NCI-H2107 treated with DMSO at 0.1 percent for 48 hours (cell line): ENCODE measurements at regions not wholly inside any gene's neighbourhood (a gene's known extent, or its start where the extent isn't known, plus 50 kb on each side); places are given as distances from the start of the nearest gene placed in this dataset.

Experiments
- DNase-seq: peaks from one replicate; lab custom pipeline; 2025; ENCODE audit not compliant: unreplicated experiment; lab: John Stamatoyannopoulos, UW

DNA sequence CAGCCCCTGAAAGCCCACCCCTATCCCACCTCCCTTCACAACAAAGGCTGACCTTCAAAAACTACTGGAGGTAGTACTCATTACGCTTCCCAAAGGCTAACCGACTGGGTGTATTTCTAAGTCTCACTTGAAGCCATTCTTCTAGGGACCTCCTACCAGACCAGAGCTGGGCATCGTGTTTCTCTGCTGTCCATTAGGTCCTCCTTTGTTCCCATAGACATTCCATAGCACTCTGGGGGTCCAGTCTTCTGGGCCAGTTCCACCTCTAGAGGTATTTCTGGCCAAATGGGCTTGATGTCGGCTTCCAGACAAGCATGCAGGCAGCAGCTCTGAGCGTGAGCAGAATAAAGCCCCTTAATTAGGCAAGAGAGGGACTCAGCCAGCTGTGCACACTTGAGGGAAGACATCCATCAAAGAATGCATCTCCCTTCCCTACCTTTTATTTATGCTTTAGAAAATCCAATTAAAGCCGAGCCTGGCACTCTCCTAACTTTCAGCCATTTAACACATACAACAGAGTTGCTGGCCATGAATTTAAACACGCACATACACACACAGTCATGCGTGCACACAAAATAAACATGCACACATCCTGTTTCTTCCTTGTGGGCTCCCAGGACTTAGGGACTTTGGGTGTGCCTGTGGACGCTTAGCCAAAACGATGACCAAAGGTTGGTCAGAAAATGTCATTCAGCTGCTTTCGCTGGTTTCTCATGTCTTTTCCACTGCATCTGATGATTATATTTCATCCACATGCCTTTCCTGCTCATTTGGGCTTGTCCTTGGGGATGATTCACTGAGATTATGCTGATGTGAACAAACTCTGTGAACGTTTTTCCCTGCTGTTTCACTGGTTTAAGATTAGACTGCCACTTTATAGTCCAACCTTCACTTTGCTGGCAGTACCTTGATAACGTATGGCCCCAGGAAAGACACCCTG is 362.0 kb upstream of the NFE2L3 start:
- DNase-seq, result no peak

- no peak for DNase-seq
Measured at GRCh38 chr7:25790963-25791362, 361.0 kb upstream of the NFE2L3 start.

DNA sequence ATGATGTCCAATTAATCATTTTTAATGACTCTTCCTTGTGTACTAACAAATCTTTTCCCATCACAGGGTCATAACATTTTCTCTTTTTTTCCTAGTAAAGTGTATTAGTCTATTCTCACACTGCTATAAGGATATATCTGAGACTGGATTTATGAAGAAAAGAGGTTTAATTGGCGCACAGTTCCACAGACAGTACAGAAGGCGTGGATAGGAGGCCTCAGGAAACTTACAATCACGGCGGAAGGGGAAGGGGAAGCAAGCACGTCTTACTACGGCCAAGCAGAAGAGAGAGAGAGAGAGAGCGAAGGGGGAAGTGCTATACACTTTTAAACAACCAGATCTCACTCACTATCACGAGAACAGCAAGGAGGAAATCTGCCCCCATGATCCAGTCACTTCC is 359.4 kb upstream of the NFE2L3 start:
- DNase-seq, result no peak

DNA sequence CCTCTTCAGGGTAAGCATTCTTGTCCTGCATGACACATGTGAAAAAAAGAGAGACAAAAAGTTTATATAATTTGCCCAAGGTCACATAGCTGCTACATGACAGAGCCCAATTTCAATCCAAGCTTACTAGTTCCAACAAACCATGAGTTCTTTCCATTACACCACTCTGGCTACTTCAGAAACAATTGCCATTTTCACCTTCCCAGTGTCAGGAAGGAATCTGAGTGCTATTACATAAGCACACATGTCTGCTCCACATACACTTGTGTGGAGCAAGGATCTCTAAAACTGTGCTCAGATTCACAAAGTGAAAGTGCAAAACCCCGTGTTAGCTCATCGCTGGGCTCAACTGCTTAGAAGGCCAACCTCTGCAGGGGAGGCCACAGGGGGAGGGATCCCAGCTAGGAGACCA is 356.2 kb upstream of the NFE2L3 start:
- DNase-seq, result no peak

GRCh38 chr7:25798344-25798743 is 353.7 kb upstream of the NFE2L3 start:
- DNase-seq, result no peak

DNA sequence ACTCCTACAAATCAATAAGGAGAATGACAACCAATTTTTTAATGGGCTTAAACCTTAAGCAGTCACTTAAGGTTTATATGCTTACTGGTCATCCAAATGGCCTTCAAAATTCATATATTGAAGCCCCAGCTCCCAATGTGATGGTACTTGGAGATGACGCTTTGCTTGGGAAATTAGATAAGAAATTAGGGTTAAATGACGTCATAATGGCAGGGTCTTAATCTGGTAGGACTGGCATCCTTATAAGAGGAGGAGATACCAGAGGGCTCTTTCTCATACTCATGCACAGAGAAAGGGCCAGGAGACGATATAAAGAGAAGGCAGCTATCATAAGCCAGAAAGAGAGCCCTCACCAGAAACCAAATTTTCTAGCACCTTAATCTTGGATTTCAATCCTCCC is 350.8 kb upstream of the NFE2L3 start:
- DNase-seq, result no peak

GRCh38 chr7:25802057-25802456 is 349.9 kb upstream of the NFE2L3 start:
- DNase-seq, result no peak

DNA sequence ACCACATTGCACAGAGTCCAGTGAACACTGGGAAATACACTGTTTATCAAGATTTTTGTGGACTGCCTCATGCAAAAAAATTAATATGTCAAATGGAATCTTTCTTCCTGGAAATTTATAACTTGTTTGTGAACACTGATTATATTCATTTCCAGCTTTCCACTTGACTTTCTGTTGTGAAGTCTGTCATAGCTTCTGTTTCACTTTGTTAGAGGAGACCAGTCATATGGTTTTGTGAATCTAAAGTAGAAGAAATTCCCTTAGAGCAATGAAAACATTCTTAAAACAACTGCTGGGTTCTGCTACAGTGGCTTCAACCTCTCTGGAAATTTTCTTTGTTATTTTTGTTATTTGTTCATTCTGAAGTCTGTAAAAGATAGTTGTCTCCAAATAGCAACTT is 349.5 kb upstream of the NFE2L3 start:
- DNase-seq, result no peak

DNA sequence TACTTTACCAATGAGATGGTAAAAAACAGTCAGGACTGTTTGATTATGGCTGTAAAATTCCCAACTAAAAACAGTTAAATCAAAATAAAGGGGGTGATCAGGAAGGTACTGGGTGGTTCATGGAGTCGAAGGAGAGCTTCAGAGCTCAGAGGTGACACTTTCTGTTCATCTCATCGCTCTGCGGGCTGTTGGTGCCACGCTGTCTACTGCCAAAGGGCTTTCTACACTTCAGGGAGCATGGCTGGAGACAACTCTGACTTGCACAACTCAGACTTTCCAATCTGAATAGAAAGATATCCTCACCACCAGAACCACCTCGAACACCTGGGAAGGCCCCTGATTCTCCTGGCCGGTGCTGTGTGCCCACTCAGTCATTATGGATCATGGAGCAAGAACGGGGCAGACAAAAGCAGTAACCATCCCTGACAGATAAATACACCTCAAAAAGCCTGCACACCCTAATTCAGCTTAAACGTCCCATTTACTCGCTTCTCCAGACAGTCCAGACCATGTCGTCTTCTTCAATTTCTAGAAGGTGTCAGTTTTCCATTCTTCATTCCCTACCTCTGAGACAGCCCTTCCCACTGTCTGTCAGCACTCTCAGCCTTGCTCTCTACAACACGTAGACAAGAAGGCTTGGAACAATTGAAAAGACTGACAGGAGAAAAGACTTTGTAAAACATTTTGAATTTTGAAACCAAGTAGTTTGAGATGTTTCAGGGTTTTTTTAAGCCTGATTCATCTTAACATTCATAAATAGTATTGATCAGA is 348.7 kb upstream of the NFE2L3 start:
- no peak for DNase-seq

DNA sequence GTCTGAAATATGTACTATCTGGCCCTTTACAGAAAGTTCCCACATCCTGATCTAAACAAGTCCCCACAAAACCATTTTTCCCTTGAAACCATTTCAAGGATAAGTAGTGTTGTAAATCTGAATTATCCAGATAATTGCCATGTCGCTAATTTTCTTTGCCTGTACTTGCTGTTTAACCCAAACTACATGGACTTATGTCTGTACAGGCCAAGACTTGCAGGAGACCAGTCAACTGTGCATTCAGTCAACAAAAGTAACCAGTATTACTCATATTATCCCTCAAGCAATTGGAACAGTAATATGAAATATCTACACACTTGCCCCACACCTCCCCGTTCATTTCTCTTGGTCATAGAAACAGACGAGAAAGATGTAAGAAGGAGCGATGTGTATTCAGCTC is 347.8 kb upstream of the NFE2L3 start:
- no peak for DNase-seq

GRCh38 chr7:25805027-25805687 is 346.8 kb upstream of the NFE2L3 start:
- DNase-seq, result peak; percentile 59

DNA sequence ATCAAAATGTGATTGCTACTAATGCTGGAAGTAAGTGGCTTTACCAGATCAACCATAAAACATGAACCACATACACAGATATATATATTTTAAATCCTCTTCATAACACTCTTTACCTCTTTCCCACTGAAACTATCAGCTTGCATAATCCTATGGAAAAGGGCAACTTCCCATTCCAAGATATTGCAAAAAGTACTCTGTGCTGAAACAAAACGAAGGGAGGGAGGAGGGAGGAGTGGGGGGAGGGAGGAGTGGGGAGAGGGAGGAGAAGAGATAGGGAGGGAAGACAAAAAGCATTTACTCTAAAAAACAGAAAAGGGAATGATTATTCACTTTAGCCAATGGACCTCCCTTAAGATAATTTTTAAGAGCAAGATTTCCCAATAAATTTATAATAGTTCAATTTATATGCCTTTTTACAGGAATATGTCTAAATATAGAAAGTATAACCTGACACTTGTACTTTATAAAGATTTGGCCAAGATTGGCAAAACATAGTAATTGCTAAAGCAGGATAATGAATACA is 344.8 kb upstream of the NFE2L3 start:
- no peak for DNase-seq

DNA sequence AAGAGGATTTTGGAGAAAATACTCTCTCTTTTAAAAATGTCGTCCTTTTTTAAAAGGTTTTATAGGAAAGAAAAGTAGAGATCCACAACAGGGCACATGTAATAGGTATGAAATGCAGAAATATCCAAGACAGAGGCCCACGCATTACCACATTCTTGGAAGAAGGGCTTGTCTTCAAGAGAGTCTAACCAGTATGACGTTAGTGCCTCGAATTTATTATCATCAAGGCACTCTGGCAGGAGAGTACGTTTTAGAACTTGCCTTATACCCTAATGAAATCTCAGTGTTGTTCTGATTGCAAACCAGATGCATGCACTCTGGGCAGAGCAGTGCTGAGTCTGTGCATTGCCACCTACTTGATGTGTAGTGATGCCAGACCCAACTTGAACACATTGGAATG is 342.6 kb upstream of the NFE2L3 start:
- DNase-seq, result no peak

- DNase-seq, result no peak
Measured at GRCh38 chr7:25812086-25812850, 339.7 kb upstream of the NFE2L3 start.

GRCh38 chr7:25813381-25813780 is 338.6 kb upstream of the NFE2L3 start:
- DNase-seq, result no peak

GRCh38 chr7:25815711-25816110 is 336.3 kb upstream of the NFE2L3 start:
- no peak for DNase-seq

GRCh38 chr7:25820432-25821040 is 331.5 kb upstream of the NFE2L3 start:
- DNase-seq, result no peak

DNA sequence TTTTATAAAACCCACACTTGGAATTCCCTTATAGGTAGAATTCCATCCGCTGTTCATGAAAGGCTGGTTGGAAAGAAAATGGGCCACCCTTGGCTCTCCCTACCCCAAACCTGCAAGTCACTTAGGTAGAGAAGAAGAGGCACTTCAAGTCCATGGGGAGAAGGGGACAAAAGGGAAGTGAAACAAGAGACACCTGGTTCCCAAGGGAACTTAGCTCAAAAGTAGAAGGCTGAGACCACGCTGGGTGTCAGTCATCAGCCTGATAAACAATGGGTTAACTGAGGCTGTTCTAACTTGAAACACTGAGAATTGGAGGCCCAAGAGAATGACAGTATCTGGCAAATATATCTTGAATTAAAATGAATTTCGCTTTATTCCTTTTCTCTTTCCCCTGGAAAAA is 330.8 kb upstream of the NFE2L3 start:
- DNase-seq, result peak; percentile 26

- DNase-seq, result no peak
Measured at GRCh38 chr7:25822823-25823222, 329.2 kb upstream of the NFE2L3 start.

- DNase-seq, result no peak
Measured at GRCh38 chr7:25823571-25823970, 328.4 kb upstream of the NFE2L3 start.
